CD4-positive, alpha-beta memory T cell (primary cell): ENCODE measurements at regions not wholly inside any gene's neighbourhood (a gene's known extent, or its start where the extent isn't known, plus 50 kb on each side); places are given as distances from the start of the nearest gene placed in this dataset.

Experiments used
- CTCF ChIA-PET: fragments of 350-600 bp; sonication (Branson Sonifier 250); formaldehyde crosslinking; loops from one replicate; lab custom pipeline; 2021; ENCODE audit warnings: inconsistent platforms; ENCODE audit not compliant: partially characterized antibody; lab: Charles Lee
- POLR2A ChIA-PET: fragments of 350-600 bp; sonication (Branson Sonifier 250); formaldehyde crosslinking; loops from one replicate; lab custom pipeline; 2021; ENCODE audit not compliant: partially characterized antibody; lab: Charles Lee
- DNase-seq, 5 donors: peaks; one replicate each; pipeline versions ENCODE4 v3.0.0 to v3.0.0-alpha.2; 2020 to 2022; ENCODE audit warnings: mixed read lengths in 1 of 5
- H3K27ac ChIP-seq: one replicate; pipeline ENCODE4 v1.7.0; 2013; ENCODE audit warnings: low read depth, low read length
- H3K27me3 ChIP-seq: 2 replicates; pipeline ENCODE4 v1.7.0; 2013; ENCODE audit warnings: mild to moderate bottlenecking, low read length, moderate library complexity; ENCODE audit not compliant: insufficient read depth
- H3K36me3 ChIP-seq: 2 replicates; pipeline ENCODE4 v1.7.0; 2013; ENCODE audit warnings: mild to moderate bottlenecking, low read length, moderate library complexity; ENCODE audit not compliant: insufficient read depth
- H3K4me1 ChIP-seq: 2 replicates; pipeline ENCODE4 v1.7.0; 2013; ENCODE audit warnings: mild to moderate bottlenecking, low read length, moderate library complexity; ENCODE audit not compliant: insufficient read depth
- H3K4me3 ChIP-seq, 2 donors: one replicate each; pipeline ENCODE4 v1.7.0; 2013; ENCODE audit warnings: low read length in 2 of 2, mild to moderate bottlenecking in 1 of 2
- H3K9me3 ChIP-seq, 2 donors: one replicate each; pipeline ENCODE4 v1.7.0; 2013; ENCODE audit warnings: low read length in 2 of 2, control low read depth in 1 of 2; ENCODE audit not compliant: control insufficient read depth in 1 of 2
- H3K27ac Mint-ChIP-seq, 7 donors: one replicate each; pipeline ENCODE4 v1.8.0; 2020 to 2021; ENCODE audit warnings: mixed read lengths in 7 of 7, mild to moderate bottlenecking in 6 of 7, inconsistent platforms in 3 of 7, moderate library complexity in 3 of 7
- H3K27me3 Mint-ChIP-seq, 2 donors: one replicate each; pipeline ENCODE4 v1.8.0; 2020 to 2021; ENCODE audit warnings: mixed read lengths in 2 of 2
- H3K36me3 Mint-ChIP-seq, 2 donors: one replicate each; pipeline ENCODE4 v1.8.0; 2020 to 2021; ENCODE audit warnings: mixed read lengths in 2 of 2, inconsistent platforms in 1 of 2, mild to moderate bottlenecking in 1 of 2
- H3K4me1 Mint-ChIP-seq, 4 donors: one replicate each; pipeline ENCODE4 v1.8.0; 2020 to 2021; ENCODE audit warnings: mixed read lengths in 4 of 4, mild to moderate bottlenecking in 1 of 4
- H3K4me3 Mint-ChIP-seq, 8 donors: one replicate each; pipeline ENCODE4 v1.8.0; 2020 to 2021; ENCODE audit warnings: mixed read lengths in 8 of 8, mild to moderate bottlenecking in 7 of 8, moderate library complexity in 6 of 8, inconsistent platforms in 3 of 8
- H3K9me3 Mint-ChIP-seq, 8 donors: one replicate each; pipeline ENCODE4 v1.8.0; 2020 to 2021; ENCODE audit warnings: mixed read lengths in 8 of 8, mild to moderate bottlenecking in 5 of 8, inconsistent platforms in 3 of 8, moderate library complexity in 1 of 8
- intact Hi-C: fragments of 100-400 bp; cut with micrococcal nuclease; formaldehyde crosslinking; loops from one replicate; pipeline ENCODE4 v1.15.1; 2023

DNA sequence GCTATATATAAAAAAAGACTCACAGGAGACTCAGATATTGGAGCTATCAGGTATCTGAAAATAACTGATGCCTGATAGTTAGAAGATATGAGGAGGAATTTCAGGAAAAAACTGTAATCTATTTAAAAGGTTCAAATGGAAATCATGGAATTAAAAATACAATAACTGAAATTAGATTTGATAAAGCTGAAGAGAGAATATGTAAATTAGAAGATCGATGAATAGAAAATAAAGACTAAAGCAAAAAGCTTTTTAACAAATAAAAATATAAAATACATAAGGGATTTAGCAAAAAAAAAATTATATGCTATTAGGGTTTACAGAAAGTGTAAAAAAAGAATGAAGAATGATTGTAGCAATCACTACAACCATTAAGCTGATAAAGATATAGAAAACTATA is 679.8 kb upstream of the LMCD1 start:
- H3K36me3 ChIP-seq = no peaks in the 10 kb centered on the region
- no peaks in the 10 kb centered on the region for H3K27me3 ChIP-seq
- peaks cover 0 to 4% of the 10 kb centered on the region in 2 donors for H3K9me3 ChIP-seq
- no peak overlapping the region for H3K27ac ChIP-seq
- no peak for DNase-seq
- peaks cover 4 to 48% (median 43%) of the 10 kb centered on the region in 8 donors for H3K9me3 Mint-ChIP-seq
- H3K4me3 ChIP-seq = no peak overlapping the region
- ChIA-PET CTCF (no interaction called here), POLR2A (no interaction called here)
- H3K4me3 Mint-ChIP-seq = no peak overlapping the region
- no peaks in the 10 kb centered on the region for H3K4me1 Mint-ChIP-seq
- no peaks in the 10 kb centered on the region for H3K36me3 Mint-ChIP-seq
- no peaks in the 10 kb centered on the region for H3K4me1 ChIP-seq
- intact Hi-C loops = no loop called here
- H3K27ac Mint-ChIP-seq = no peak overlapping the region
- H3K27me3 Mint-ChIP-seq = no peaks in the 10 kb centered on the region

DNA sequence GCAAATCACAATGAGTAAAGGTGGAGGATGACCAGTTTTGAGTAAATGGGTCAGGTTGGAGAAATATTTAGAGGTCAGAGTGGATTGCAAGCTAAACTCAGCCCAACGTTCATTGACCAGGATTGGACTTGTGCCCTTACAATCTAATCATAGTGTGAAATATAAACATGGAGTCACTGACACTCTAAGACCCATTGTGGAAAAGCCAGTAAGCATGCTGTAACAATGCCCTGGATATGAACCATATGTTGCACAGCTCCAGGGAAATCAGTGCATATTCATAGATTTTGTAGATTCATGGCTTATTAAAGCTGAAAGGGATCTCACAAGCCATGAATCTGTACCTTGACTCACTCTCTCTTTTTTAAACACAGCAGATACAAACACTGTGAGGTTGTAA is 660.2 kb upstream of the LMCD1 start:
- Mint-ChIP-seq H3K9me3 (peaks cover 0 to 5% (median 0%) of the 10 kb centered on the region in 8 donors), H3K4me3 (no peak overlapping the region), H3K36me3 (peaks cover 0 to 5% of the 10 kb centered on the region in 2 donors), H3K4me1 (peaks cover 0 to 3% (median under 1%) of the 10 kb centered on the region in 4 donors), H3K27ac (no peak overlapping the region), H3K27me3 (no peaks in the 10 kb centered on the region)
- CTCF ChIA-PET = no interaction called here
- no peaks in the 10 kb centered on the region for H3K9me3 ChIP-seq
- H3K4me3 ChIP-seq = no peak overlapping the region
- POLR2A ChIA-PET = no interaction called here
- no peaks in the 10 kb centered on the region for H3K4me1 ChIP-seq
- H3K27me3 ChIP-seq = no peaks in the 10 kb centered on the region
- no peak for DNase-seq
- H3K36me3 ChIP-seq = no peaks in the 10 kb centered on the region
- no peak overlapping the region for H3K27ac ChIP-seq
- intact Hi-C loops = no loop called here

DNA sequence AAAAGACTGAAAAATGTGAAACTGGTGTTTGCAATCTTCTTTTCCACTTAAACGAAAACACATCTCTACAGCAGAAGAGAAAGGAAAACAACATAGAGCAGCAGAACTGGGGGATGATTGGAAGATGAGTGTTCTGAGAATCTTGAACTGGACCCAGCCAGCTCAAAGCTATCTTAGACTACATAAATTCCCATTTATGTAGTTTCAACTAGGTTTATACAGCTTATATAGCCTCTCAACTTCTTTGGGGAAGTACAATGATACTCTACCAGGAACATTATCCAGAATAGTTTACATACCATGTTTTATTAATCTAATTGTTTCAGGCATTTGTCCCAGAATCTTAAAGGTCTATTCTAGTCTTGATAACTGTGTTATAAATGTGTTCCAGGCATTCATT is 658.2 kb upstream of the LMCD1 start:
- Mint-ChIP-seq H3K36me3 (peaks cover 0 to 5% of the 10 kb centered on the region in 2 donors), H3K27ac (no peak overlapping the region), H3K4me3 (no peak overlapping the region), H3K4me1 (peaks cover 0 to 3% (median 2%) of the 10 kb centered on the region in 4 donors), H3K9me3 (peaks cover 0 to 5% (median 0%) of the 10 kb centered on the region in 8 donors), H3K27me3 (no peaks in the 10 kb centered on the region)
- no peaks in the 10 kb centered on the region for H3K4me1 ChIP-seq
- no peaks in the 10 kb centered on the region for H3K36me3 ChIP-seq
- no peak overlapping the region for H3K4me3 ChIP-seq
- no peaks in the 10 kb centered on the region for H3K27me3 ChIP-seq
- no peak for DNase-seq
- H3K9me3 ChIP-seq = no peaks in the 10 kb centered on the region
- CTCF ChIA-PET = no interaction called here
- no peak overlapping the region for H3K27ac ChIP-seq
- POLR2A ChIA-PET = no interaction called here
- intact Hi-C loops = no loop called here

DNA sequence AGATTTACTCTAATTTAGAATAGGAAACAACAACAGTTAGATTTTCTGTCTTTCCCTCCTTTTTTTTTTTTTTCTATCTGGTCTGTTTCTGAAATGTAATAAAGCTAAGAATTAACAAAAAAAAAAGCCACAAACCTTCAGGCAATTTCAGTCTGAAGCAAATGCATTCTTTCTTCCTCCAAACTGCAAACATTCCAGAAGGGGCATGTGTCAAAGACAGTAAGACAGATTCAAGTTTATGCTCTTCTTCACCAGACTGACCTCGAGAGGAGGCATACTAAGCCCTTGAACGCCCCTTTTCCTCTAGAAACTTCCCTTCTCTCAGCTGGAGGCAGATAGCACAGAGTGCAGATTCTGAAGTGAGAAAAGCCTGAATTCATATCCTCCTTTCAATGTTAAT is 654.6 kb upstream of the LMCD1 start:
- Histone ChIP-seq H3K4me3 (no peak overlapping the region), H3K36me3 (no peaks in the 10 kb centered on the region), H3K4me1 (no peaks in the 10 kb centered on the region), H3K27ac (no peak overlapping the region), H3K9me3 (no peaks in the 10 kb centered on the region), H3K27me3 (no peaks in the 10 kb centered on the region)
- CTCF ChIA-PET = no interaction called here
- POLR2A ChIA-PET = no interaction called here
- H3K4me3 Mint-ChIP-seq = no peak overlapping the region
- H3K27me3 Mint-ChIP-seq = no peaks in the 10 kb centered on the region
- H3K4me1 Mint-ChIP-seq = peaks cover 0 to 3% (median 2%) of the 10 kb centered on the region in 4 donors
- H3K36me3 Mint-ChIP-seq = no peaks in the 10 kb centered on the region
- DNase-seq = no peak
- H3K9me3 Mint-ChIP-seq = peaks cover 0 to 4% (median 0%) of the 10 kb centered on the region in 8 donors
- H3K27ac Mint-ChIP-seq = peak overlapping the region in 1 of 7 donors; percentile 67
- intact Hi-C loops = no loop called here

DNA sequence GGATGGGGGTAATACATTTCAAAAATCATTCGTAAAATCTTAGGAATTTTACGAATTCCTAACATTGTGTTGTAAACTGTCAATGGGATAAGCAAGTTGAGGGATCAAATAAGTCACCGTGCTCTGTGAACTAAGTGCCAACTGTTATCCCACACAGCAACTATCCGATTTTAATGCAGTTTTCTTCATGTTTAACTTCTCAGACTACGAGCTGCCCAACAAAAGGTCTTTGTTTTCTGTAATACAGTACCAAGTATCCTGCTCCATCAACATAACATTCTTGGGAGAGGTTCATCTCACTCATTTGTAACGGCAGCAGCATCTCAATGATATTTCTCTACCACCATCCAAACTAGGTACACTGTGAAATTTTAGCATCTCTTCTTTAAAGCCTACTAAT is 654.1 kb upstream of the LMCD1 start:
- intact Hi-C loops = no loop called here
- no peaks in the 10 kb centered on the region for H3K9me3 ChIP-seq
- H3K27me3 Mint-ChIP-seq = no peaks in the 10 kb centered on the region
- H3K9me3 Mint-ChIP-seq = peaks cover 0 to 4% (median 0%) of the 10 kb centered on the region in 8 donors
- peaks cover 0 to 3% (median 2%) of the 10 kb centered on the region in 4 donors for H3K4me1 Mint-ChIP-seq
- no peak overlapping the region for H3K4me3 ChIP-seq
- H3K36me3 ChIP-seq = no peaks in the 10 kb centered on the region
- peaks cover 0 to 3% of the 10 kb centered on the region in 2 donors for H3K36me3 Mint-ChIP-seq
- H3K27ac ChIP-seq = no peak overlapping the region
- ChIA-PET POLR2A (no interaction called here), CTCF (no interaction called here)
- H3K4me1 ChIP-seq = no peaks in the 10 kb centered on the region
- no peak overlapping the region for H3K4me3 Mint-ChIP-seq
- no peaks in the 10 kb centered on the region for H3K27me3 ChIP-seq
- no peak for DNase-seq
- no peak overlapping the region for H3K27ac Mint-ChIP-seq

DNA sequence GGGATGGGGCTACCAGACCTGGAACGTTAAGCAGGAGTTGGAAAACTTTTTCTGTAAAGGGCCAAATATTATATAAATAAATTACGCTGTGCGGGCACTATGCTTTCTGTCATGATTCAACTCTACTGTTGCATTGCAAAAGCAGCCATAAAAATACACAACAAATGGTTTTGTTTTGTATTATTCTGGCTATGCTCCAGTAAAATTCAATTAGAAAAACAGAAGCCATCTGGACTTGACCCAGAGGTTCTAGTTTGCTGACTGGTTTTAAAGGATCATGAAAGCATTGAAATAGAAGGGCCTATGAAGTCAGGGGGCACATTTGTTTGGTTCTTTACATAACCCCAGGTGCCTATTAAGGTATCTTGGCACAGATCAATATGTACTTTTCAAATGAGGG is 647.4 kb upstream of the LMCD1 start:
- H3K27me3 ChIP-seq = no peaks in the 10 kb centered on the region
- no peaks in the 10 kb centered on the region for H3K4me1 Mint-ChIP-seq
- no peaks in the 10 kb centered on the region for H3K27me3 Mint-ChIP-seq
- H3K4me1 ChIP-seq = no peaks in the 10 kb centered on the region
- H3K4me3 Mint-ChIP-seq = no peak overlapping the region
- POLR2A ChIA-PET = no interaction called here
- DNase-seq = no peak
- H3K9me3 ChIP-seq = no peaks in the 10 kb centered on the region
- no peak overlapping the region for H3K27ac ChIP-seq
- no peak overlapping the region for H3K27ac Mint-ChIP-seq
- intact Hi-C loops = no loop called here
- CTCF ChIA-PET = no interaction called here
- no peaks in the 10 kb centered on the region for H3K36me3 ChIP-seq
- H3K4me3 ChIP-seq = no peak overlapping the region
- H3K36me3 Mint-ChIP-seq = peaks cover 0 to 5% of the 10 kb centered on the region in 2 donors
- peaks cover 0 to 4% (median 0%) of the 10 kb centered on the region in 8 donors for H3K9me3 Mint-ChIP-seq

DNA sequence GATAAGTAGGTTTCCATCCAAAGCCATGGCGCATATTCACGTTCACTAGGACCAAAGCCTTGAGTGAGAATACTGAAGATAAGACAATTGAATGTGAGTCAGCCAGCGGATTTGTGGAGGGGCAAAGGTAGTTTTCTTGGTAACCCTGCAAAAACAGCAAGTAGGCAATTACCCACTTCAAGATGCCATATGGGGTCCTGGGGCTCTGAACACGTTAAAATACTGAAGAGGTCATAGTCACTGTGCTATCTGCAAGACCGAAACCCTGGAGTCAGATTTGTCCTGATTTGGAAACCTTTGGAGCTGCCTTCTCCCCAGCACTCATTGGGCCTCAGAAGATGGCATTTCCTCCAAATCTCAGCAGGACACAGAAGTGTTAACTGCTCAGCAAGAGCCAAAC is 646.9 kb upstream of the LMCD1 start:
- Mint-ChIP-seq H3K4me1 (no peaks in the 10 kb centered on the region), H3K27me3 (no peaks in the 10 kb centered on the region), H3K27ac (no peak overlapping the region)

DNA sequence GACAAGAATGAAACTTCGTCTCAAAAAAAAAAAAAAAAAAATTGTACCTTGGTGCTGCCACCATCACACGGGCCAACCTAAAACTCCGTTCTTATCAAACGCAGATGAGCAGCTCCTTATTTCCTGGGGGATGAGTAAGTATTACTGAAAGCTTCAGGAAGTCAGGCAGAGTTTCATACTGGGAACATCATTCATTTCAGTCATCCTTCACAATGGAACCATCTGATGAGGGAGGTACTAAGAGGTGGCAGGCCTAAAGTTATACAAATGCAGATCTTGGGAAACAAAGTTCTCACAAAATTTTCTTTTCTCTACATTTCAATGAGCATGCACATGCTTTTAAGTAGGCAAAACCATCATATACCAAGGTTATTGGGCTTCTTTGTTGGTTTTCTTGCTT is 636.0 kb upstream of the LMCD1 start:
- Mint-ChIP-seq H3K4me3 (no peak overlapping the region), H3K9me3 (peaks cover 0 to 8% (median 0%) of the 10 kb centered on the region in 8 donors), H3K27ac (no peak overlapping the region), H3K27me3 (no peaks in the 10 kb centered on the region), H3K4me1 (peaks cover 9 to 22% (median 14%) of the 10 kb centered on the region in 4 donors), H3K36me3 (no peaks in the 10 kb centered on the region)
- CTCF ChIA-PET = no interaction called here
- H3K27ac ChIP-seq = no peak overlapping the region
- no peak overlapping the region for H3K4me3 ChIP-seq
- POLR2A ChIA-PET = interaction anchor here (1.6 kb wide), 1 partner anchor 12 kb away, joined by 3 read pairs; no protein-coding TSS in a partner anchor
- intact Hi-C loops = no loop called here
- H3K36me3 ChIP-seq = no peaks in the 10 kb centered on the region
- H3K9me3 ChIP-seq = no peaks in the 10 kb centered on the region
- H3K27me3 ChIP-seq = no peaks in the 10 kb centered on the region
- no peaks in the 10 kb centered on the region for H3K4me1 ChIP-seq
- no peak for DNase-seq

More for the DNA sequence above, 646.9 kb upstream of the LMCD1 start:
- Mint-ChIP-seq H3K9me3 (peaks cover 0 to 6% (median 0%) of the 10 kb centered on the region in 8 donors), H3K36me3 (peaks cover 0 to 5% of the 10 kb centered on the region in 2 donors), H3K4me3 (no peak overlapping the region)
- ChIA-PET POLR2A (no interaction called here), CTCF (no interaction called here)
- Histone ChIP-seq H3K9me3 (no peaks in the 10 kb centered on the region), H3K4me3 (no peak overlapping the region), H3K27me3 (no peaks in the 10 kb centered on the region), H3K27ac (no peak overlapping the region), H3K36me3 (no peaks in the 10 kb centered on the region), H3K4me1 (no peaks in the 10 kb centered on the region)
- DNase-seq = no peak
- intact Hi-C loops = no loop called here
